BLaER1 treated with 17β-estradiol and CSF1 and Interleukin-3, amounts not matched to agents 10 nM and 100 nM (cell line): ENCODE measurements at regions not wholly inside any gene's neighbourhood (a gene's known extent, or its start where the extent isn't known, plus 50 kb on each side); places are given as distances from the start of the nearest gene placed in this dataset.
"Not testable (repeated sequence)": the region's sequence is repeated elsewhere in the genome, so short reads cannot be mapped to it uniquely, and the experiment has no call there.

Experiments used
- H3K27ac ChIP-seq, 11 experiments: shearing (Covaris generic); formaldehyde crosslinking; 2 replicates each; pipeline ENCODE4 v1.8.1; 2022
- H3K27me3 ChIP-seq, 11 experiments: shearing (Covaris generic); formaldehyde crosslinking; 2 replicates each; pipeline ENCODE4 v1.8.1; 2022
- H3K36me3 ChIP-seq, 11 experiments: shearing (Covaris generic); formaldehyde crosslinking; 2 replicates each; pipeline ENCODE4 v1.8.1; 2022
- H3K4me1 ChIP-seq, 10 experiments: shearing (Covaris generic); formaldehyde crosslinking; 2 replicates each; pipeline ENCODE4 v1.8.1; 2022
- H3K4me2 ChIP-seq, 11 experiments: shearing (Covaris generic); formaldehyde crosslinking; 2 replicates each; pipeline ENCODE4 v1.8.1; 2022
- H3K4me3 ChIP-seq, 10 experiments: shearing (Covaris generic); formaldehyde crosslinking; 2 replicates each; pipeline ENCODE4 v1.8.1; 2022
- H3K9ac ChIP-seq, 11 experiments: shearing (Covaris generic); formaldehyde crosslinking; 2 replicates each; pipeline ENCODE4 v1.8.1; 2022
- H3K9me3 ChIP-seq, 11 experiments: shearing (Covaris generic); formaldehyde crosslinking; replicated peaks in 1 of 11; 2 replicates each; pipeline ENCODE4 v1.8.1; 2022
- H4K20me1 ChIP-seq, 11 experiments: shearing (Covaris generic); formaldehyde crosslinking; 2 replicates each; pipeline ENCODE4 v1.8.1; 2022
- Cebpa-rat ChIP-seq, 11 experiments: shearing (Covaris generic); IDR thresholded peaks; 2 replicates each; pipeline ENCODE4 v1.8.1; 2022

GRCh38 chr5:29504411-29504810 lies 1689.1 kb upstream of the CDH6 start:
- Histone ChIP-seq H3K27me3 (no peaks in the 10 kb centered on the region), H3K36me3 (no peaks in the 10 kb centered on the region), H4K20me1 (no peaks in the 10 kb centered on the region), H3K4me3 (no peak overlapping the region), H3K27ac (no peak overlapping the region), H3K9ac (no peak overlapping the region), H3K9me3 (peaks cover 0 to 2% (median 0%) of the 10 kb centered on the region in 11 experiments; a peak in 2 of 22 replicates), H3K4me1 (no peaks in the 10 kb centered on the region), H3K4me2 (no peak overlapping the region)
- TF ChIP-seq Cebpa-rat (IDR thresholded peaks at IDR 0.05), result no peak

DNA sequence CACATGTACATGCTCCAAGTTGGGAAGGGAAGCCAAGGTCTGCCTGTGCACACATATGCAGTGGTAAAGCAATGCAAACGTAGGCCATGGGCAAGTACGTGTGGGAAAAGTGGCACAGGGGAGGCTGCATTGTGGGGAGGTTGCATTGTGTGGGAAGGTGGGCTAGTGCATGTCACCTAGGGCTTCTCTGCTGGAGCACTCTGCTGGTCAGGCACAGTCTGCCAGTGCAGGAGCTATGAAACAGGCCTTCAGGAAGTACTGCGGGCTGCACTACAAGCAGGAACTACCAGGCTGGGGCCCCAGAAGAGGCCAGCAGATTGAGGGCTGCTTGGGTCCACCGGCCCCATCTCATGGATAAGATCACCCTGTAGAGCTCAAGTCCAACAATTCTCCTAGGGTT lies 1694.6 kb upstream of the CDH6 start:
- Histone ChIP-seq H3K27me3 (no peaks in the 10 kb centered on the region), H3K9me3 (peaks cover 21 to 37% (median 31%) of the 10 kb centered on the region in 11 experiments), H3K27ac (no peak overlapping the region), H4K20me1 (no peaks in the 10 kb centered on the region), H3K4me1 (no peaks in the 10 kb centered on the region), H3K4me3 (no peak overlapping the region), H3K36me3 (no peaks in the 10 kb centered on the region), H3K4me2 (no peak overlapping the region), H3K9ac (no peak overlapping the region)
- TF ChIP-seq Cebpa-rat (IDR thresholded peaks at IDR 0.05), result no peak

- H3K9ac ChIP-seq, result no peak overlapping the region
- H3K4me1 ChIP-seq, result no peaks in the 10 kb centered on the region
- no peak overlapping the region for H3K27ac ChIP-seq
- no peaks in the 10 kb centered on the region for H4K20me1 ChIP-seq
- H3K27me3 ChIP-seq, result no peaks in the 10 kb centered on the region
- no peak overlapping the region for H3K4me3 ChIP-seq
- no peaks in the 10 kb centered on the region for H3K36me3 ChIP-seq
- no peak for TF ChIP-seq Cebpa-rat (IDR thresholded peaks at IDR 0.05)
- no peak overlapping the region for H3K4me2 ChIP-seq
- H3K9me3 ChIP-seq, result peaks cover 21 to 37% (median 31%) of the 10 kb centered on the region in 11 experiments
Measured at GRCh38 chr5:29498412-29498811, 1695.1 kb upstream of the CDH6 start.

GRCh38 chr5:29485333-29485732 lies 1708.2 kb upstream of the CDH6 start:
- H3K27me3 ChIP-seq, result no peaks in the 10 kb centered on the region
- H3K4me3 ChIP-seq, result no peak overlapping the region
- H3K9me3 ChIP-seq, result no peaks in the 10 kb centered on the region
- no peak for TF ChIP-seq Cebpa-rat (IDR thresholded peaks at IDR 0.05)
- no peaks in the 10 kb centered on the region for H3K36me3 ChIP-seq
- H3K9ac ChIP-seq, result no peak overlapping the region
- no peak overlapping the region for H3K4me2 ChIP-seq
- H4K20me1 ChIP-seq, result no peaks in the 10 kb centered on the region
- no peaks in the 10 kb centered on the region for H3K4me1 ChIP-seq
- H3K27ac ChIP-seq, result no peak overlapping the region

DNA sequence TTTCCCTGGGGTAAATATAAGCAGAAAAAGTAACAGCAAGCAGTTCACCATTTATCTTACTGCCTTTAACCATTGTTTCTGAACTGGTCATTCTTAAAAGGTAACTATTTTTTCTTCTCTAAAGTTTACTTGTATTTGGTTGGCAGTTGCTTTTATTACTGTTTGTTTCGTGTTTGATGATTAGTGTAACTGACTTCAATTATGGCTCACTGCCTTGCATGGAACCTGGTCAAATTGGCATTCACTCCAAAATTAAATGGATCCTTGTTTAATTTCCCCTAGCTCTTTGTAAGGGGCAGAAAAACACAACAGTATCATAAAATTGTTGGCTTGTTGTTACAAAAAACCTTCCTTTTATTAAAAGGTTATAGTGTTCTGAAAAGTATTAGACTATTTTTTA lies 1723.9 kb upstream of the CDH6 start:
- no peaks in the 10 kb centered on the region for H3K4me1 ChIP-seq
- no peak overlapping the region for H3K4me2 ChIP-seq
- H3K36me3 ChIP-seq, result no peaks in the 10 kb centered on the region
- H3K27ac ChIP-seq, result no peak overlapping the region
- no peaks in the 10 kb centered on the region for H4K20me1 ChIP-seq
- H3K9ac ChIP-seq, result no peak overlapping the region
- H3K9me3 ChIP-seq, result no peaks in the 10 kb centered on the region
- no peak overlapping the region for H3K4me3 ChIP-seq
- no peaks in the 10 kb centered on the region for H3K27me3 ChIP-seq
- TF ChIP-seq Cebpa-rat (IDR thresholded peaks at IDR 0.05), result no peak

GRCh38 chr5:29462241-29462640 lies 1731.2 kb upstream of the CDH6 start:
- H4K20me1 ChIP-seq, result no peaks in the 10 kb centered on the region
- H3K9ac ChIP-seq, result no peak overlapping the region
- H3K27me3 ChIP-seq, result no peaks in the 10 kb centered on the region
- no peak for TF ChIP-seq Cebpa-rat (IDR thresholded peaks at IDR 0.05)
- H3K36me3 ChIP-seq, result no peaks in the 10 kb centered on the region
- H3K4me2 ChIP-seq, result no peak overlapping the region
- H3K9me3 ChIP-seq, result no peaks in the 10 kb centered on the region
- H3K4me1 ChIP-seq, result no peaks in the 10 kb centered on the region
- no peak overlapping the region for H3K27ac ChIP-seq
- H3K4me3 ChIP-seq, result no peak overlapping the region

DNA sequence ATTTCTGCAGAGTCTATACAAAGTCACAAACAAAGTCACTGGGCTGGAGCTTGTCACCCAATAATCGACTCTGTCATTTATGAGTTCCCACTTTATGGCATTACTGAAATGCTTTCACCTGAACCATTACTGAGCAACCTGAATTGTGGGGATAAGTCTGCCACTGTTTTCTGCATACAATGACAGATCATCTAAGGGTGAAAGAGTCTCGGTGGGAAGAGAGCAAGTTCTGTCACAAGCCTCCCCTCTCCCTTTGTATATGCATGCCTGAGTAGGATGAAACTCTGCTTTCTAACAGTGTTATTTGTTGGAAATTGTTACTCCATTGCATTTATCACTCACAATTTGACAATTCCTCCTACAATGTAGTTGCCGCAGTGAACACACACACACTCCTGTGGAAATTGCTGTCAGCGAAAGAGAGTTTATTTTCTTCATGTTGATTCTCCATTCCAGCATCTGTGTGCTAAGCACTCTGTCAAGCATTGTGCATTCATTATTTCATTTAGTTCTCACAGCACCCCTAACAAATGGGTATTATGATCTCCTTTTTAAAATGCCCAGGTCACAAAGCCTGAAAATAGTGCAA lies 1732.4 kb upstream of the CDH6 start:
- H3K9me3 ChIP-seq, result no peaks in the 10 kb centered on the region
- H3K4me2 ChIP-seq, result no peak overlapping the region
- no peaks in the 10 kb centered on the region for H3K27me3 ChIP-seq
- H3K27ac ChIP-seq, result no peak overlapping the region
- H4K20me1 ChIP-seq, result no peaks in the 10 kb centered on the region
- no peak overlapping the region for H3K4me3 ChIP-seq
- H3K4me1 ChIP-seq, result no peaks in the 10 kb centered on the region
- TF ChIP-seq Cebpa-rat (IDR thresholded peaks at IDR 0.05), result no peak
- no peak overlapping the region for H3K9ac ChIP-seq
- no peaks in the 10 kb centered on the region for H3K36me3 ChIP-seq

DNA sequence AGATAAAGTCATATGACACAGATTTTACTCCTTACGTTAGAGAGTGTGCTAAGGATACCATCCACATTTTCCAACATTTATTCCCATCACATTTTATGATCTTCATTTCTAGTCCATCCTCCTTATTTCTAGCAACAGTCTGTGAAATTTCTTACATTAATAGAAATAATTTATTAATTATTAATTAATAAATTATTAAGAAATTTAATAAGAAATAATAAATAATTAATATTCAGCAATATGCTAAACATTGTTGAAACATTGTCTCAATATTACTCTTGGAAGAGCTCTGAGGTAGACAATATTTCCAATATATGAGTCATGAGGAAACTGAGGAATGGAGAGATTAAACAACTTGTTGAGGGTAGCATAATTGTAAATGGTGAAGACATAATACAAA lies 1742.5 kb upstream of the CDH6 start:
- H3K4me1 ChIP-seq, H4K20me1 ChIP-seq, H3K27me3 ChIP-seq, H3K4me3 ChIP-seq, H3K36me3 ChIP-seq, H3K9ac ChIP-seq, H3K9me3 ChIP-seq, H3K4me2 ChIP-seq, H3K27ac ChIP-seq: not testable (repeated sequence)

- no peak overlapping the region for H3K27ac ChIP-seq
- no peaks in the 10 kb centered on the region for H3K36me3 ChIP-seq
- H3K27me3 ChIP-seq, result no peaks in the 10 kb centered on the region
- no peaks in the 10 kb centered on the region for H4K20me1 ChIP-seq
- peaks cover 0 to 6% (median 0%) of the 10 kb centered on the region in 10 experiments; a peak in 1 of 20 replicates for H3K4me1 ChIP-seq
- TF ChIP-seq Cebpa-rat (IDR thresholded peaks at IDR 0.05), result no peak
- H3K4me3 ChIP-seq, result no peak overlapping the region
- no peak overlapping the region for H3K4me2 ChIP-seq
- H3K9me3 ChIP-seq, result no peaks in the 10 kb centered on the region
- no peak overlapping the region for H3K9ac ChIP-seq
Measured at GRCh38 chr5:29414681-29415080, 1778.8 kb upstream of the CDH6 start.

GRCh38 chr5:29412979-29413378 lies 1780.5 kb upstream of the CDH6 start:
- H3K9ac ChIP-seq, result no peak overlapping the region
- no peaks in the 10 kb centered on the region for H4K20me1 ChIP-seq
- no peaks in the 10 kb centered on the region for H3K27me3 ChIP-seq
- H3K9me3 ChIP-seq, result no peaks in the 10 kb centered on the region
- no peak overlapping the region for H3K27ac ChIP-seq
- TF ChIP-seq Cebpa-rat (IDR thresholded peaks at IDR 0.05), result no peak
- no peak overlapping the region for H3K4me2 ChIP-seq
- peaks cover 0 to 6% (median 0%) of the 10 kb centered on the region in 10 experiments; a peak in 1 of 20 replicates for H3K4me1 ChIP-seq
- H3K4me3 ChIP-seq, result no peak overlapping the region
- no peaks in the 10 kb centered on the region for H3K36me3 ChIP-seq
